Liver (tissue), 8 donors: ENCODE measurements at regions not wholly inside any gene's neighbourhood (a gene's known extent, or its start where the extent isn't known, plus 50 kb on each side); places are given as distances from the start of the nearest gene placed in this dataset.
"Not testable (repeated sequence)": the region's sequence is repeated elsewhere in the genome, so short reads cannot be mapped to it uniquely, and the experiment has no call there.

Source experiments
- DNase-seq: peaks from one replicate; pipeline ENCODE4 v3.0.0-alpha.2; 2017; ENCODE audit warnings: low spot score
- H3K27ac ChIP-seq, 2 donors: one replicate each; pipeline ENCODE4 v1.7.0; 2013; ENCODE audit warnings: inconsistent platforms in 2 of 2, low read length in 2 of 2, control low read depth in 1 of 2, low read depth in 1 of 2, mild to moderate bottlenecking in 1 of 2
- H3K27me3 ChIP-seq, 4 donors: one replicate each; pipeline versions ENCODE4 v1.6.1 to v1.7.0; 2013; ENCODE audit warnings: low read length in 3 of 4, inconsistent platforms in 1 of 4, mild to moderate bottlenecking in 1 of 4, moderate library complexity in 1 of 4; ENCODE audit not compliant: control insufficient read depth in 4 of 4, insufficient read depth in 4 of 4
- H3K36me3 ChIP-seq, 4 donors: one replicate each; pipeline versions ENCODE4 v1.6.1 to v1.7.0; 2013; ENCODE audit warnings: low read length in 3 of 4, mild to moderate bottlenecking in 3 of 4, low read depth in 1 of 4, moderate library complexity in 1 of 4; ENCODE audit not compliant: control insufficient read depth in 4 of 4, insufficient read depth in 3 of 4
- H3K4me1 ChIP-seq, 4 donors: one replicate each; pipeline versions ENCODE4 v1.6.1 to v1.7.0; 2013; ENCODE audit warnings: low read length in 3 of 4, mild to moderate bottlenecking in 3 of 4, moderate library complexity in 1 of 4; ENCODE audit not compliant: control insufficient read depth in 4 of 4, insufficient read depth in 4 of 4
- H3K4me3 ChIP-seq, 3 donors: one replicate each; pipeline versions ENCODE4 v1.6.1 to v1.7.0; 2013; ENCODE audit warnings: low read length in 3 of 3, control low read depth in 1 of 3, low read depth in 1 of 3, mild to moderate bottlenecking in 1 of 3
- H3K9ac ChIP-seq, 2 donors: one replicate each; pipeline ENCODE4 v1.7.0; 2013; ENCODE audit warnings: low read length in 2 of 2, mild to moderate bottlenecking in 2 of 2, moderate library complexity in 2 of 2, control low read depth in 1 of 2, low read depth in 1 of 2
- H3K9me3 ChIP-seq, 4 donors: one replicate each; pipeline versions ENCODE4 v1.6.1 to v1.7.0; 2013; ENCODE audit warnings: low read length in 3 of 4; ENCODE audit not compliant: control insufficient read depth in 4 of 4
- CTCF ChIP-seq: fragments of 150-350 bp; IDR thresholded peaks from 2 replicates; pipeline ENCODE4 v1.5.1; 2017; ENCODE audit warnings: improper control_type of control experiment, low read depth, low read length; ENCODE audit not compliant: missing input control
- EGR1 ChIP-seq, 2 donors: IDR thresholded peaks; 2 replicates each; pipeline ENCODE4 v1.6.1; 2016 to 2018; ENCODE audit warnings: antibody characterized with exemption in 2 of 2, low read depth in 2 of 2
- FOXA1 ChIP-seq: IDR thresholded peaks from 2 replicates; pipeline ENCODE4 v1.6.1; 2016; ENCODE audit warnings: antibody characterized with exemption
- FOXA2 ChIP-seq: IDR thresholded peaks from 2 replicates; pipeline ENCODE4 v1.6.1; 2016; ENCODE audit warnings: antibody characterized with exemption
- GABPA ChIP-seq, 2 donors: IDR thresholded peaks in 1 of 2; conservative IDR thresholded peaks in 1 of 2; 2 replicates each; pipeline ENCODE4 v1.6.1; 2016; ENCODE audit warnings: antibody characterized with exemption in 2 of 2, mild to moderate bottlenecking in 1 of 2, moderate library complexity in 1 of 2
- HNF4A ChIP-seq, 2 donors: conservative IDR thresholded peaks; 2 replicates each; pipeline ENCODE4 v1.6.1; 2016; ENCODE audit warnings: antibody characterized with exemption in 2 of 2, mild to moderate bottlenecking in 2 of 2
- HNF4G ChIP-seq: IDR thresholded peaks from 2 replicates; pipeline ENCODE4 v1.6.1; 2016; ENCODE audit warnings: antibody characterized with exemption
- JUND ChIP-seq, 2 donors: IDR thresholded peaks; 2 replicates each; pipeline ENCODE4 v1.6.1; 2016; ENCODE audit warnings: antibody characterized with exemption in 2 of 2
- MAX ChIP-seq: IDR thresholded peaks from 2 replicates; pipeline ENCODE4 v1.6.1; 2016; ENCODE audit warnings: antibody characterized with exemption
- NR2F2 ChIP-seq: IDR thresholded peaks from 2 replicates; pipeline ENCODE4 v1.6.1; 2016; ENCODE audit warnings: antibody characterized with exemption
- RAD21 ChIP-seq, 2 donors: IDR thresholded peaks; 2 replicates each; pipeline ENCODE4 v1.6.1; 2016; ENCODE audit warnings: antibody characterized with exemption in 2 of 2, mild to moderate bottlenecking in 2 of 2
- RXRA ChIP-seq, 2 donors: IDR thresholded peaks; 2 replicates each; pipeline ENCODE4 v1.6.1; 2017 to 2018; ENCODE audit warnings: antibody characterized with exemption in 2 of 2, mild to moderate bottlenecking in 1 of 2
- SP1 ChIP-seq: IDR thresholded peaks from 2 replicates; pipeline ENCODE4 v1.6.1; 2018; ENCODE audit warnings: antibody characterized with exemption, mild to moderate bottlenecking
- TAF1 ChIP-seq: conservative IDR thresholded peaks from 2 replicates; pipeline ENCODE4 v1.6.1; 2016; ENCODE audit warnings: antibody characterized with exemption, mild to moderate bottlenecking
- WGBS: extraction: QIAGEN DNeasy Blood & Tissue Kit; methylation state at CpG from one replicate; pipeline ENCODE4 v1.1.7; 2013; 5-methylcytosine and 5-hydroxymethylcytosine counted together
- TF ChIP-seq, protein P1 (sequence below): IDR thresholded peaks from 2 replicates; pipeline ENCODE4 v1.6.1; 2016; ENCODE audit warnings: antibody characterized with exemption
- TF ChIP-seq, protein P2 (sequence below): IDR thresholded peaks from 2 replicates; pipeline ENCODE4 v1.6.1; 2016; ENCODE audit warnings: antibody characterized with exemption, mild to moderate bottlenecking
- TF ChIP-seq, protein P3 (sequence below): IDR thresholded peaks from 2 replicates; pipeline ENCODE4 v1.6.1; 2016; ENCODE audit warnings: antibody characterized with exemption
- donor health status: healthy.
- donor health status: healthy.
- donor health status: healthy.
- donor health status: healthy.
- donor health status: healthy.

DNA sequence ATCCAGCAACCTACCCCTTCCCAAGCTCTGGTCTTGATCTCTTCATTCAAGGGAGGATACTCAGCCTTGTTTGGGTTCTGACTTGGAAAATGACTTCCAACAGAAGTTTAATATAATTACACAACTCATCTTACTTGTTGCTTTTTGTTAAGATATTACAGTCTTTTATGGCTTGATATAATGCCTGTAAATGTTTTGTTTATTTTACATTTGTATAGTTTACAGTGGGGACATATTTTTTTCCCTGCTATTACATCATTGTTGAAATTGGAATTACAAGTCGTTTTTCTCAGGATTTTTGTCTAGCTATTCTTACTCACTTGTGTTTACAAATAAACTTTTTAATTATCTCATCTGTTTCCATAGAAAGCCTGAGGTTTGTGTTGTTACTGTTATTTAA is 436.0 kb downstream of the CNTNAP4 start (continued):
- TF ChIP-seq, protein P1, sequence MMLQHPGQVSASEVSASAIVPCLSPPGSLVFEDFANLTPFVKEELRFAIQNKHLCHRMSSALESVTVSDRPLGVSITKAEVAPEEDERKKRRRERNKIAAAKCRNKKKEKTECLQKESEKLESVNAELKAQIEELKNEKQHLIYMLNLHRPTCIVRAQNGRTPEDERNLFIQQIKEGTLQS = no peak
- TF ChIP-seq HNF4A (conservative IDR thresholded peaks at IDR 0.05) (no peak), CTCF (no peak)

DNA sequence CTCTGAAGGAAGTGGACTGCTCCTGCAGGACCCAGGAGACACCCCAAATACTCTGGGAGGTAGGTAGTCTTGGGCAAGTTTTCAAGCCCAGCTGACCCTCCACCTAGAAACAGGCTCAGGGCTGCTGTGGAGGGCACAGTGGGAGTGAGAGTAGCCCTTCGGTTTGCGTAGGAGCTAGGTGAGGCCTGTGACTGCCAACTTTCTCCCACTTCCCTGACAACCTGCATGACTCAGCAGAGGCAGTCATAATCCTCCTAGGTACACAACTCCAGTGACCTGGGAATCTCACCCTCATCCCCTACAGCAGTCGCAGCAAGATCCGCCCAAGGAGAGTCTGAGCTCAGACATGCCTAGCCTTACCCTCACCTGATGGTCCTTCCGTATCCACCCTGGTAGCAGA is 439.1 kb downstream of the CNTNAP4 start:
- DNase-seq, H3K9me3 ChIP-seq, H3K36me3 ChIP-seq, H3K4me3 ChIP-seq, H3K4me1 ChIP-seq, H3K9ac ChIP-seq, H3K27ac ChIP-seq, H3K27me3 ChIP-seq: not testable (repeated sequence)
- WGBS = 92% methylated on average over 5 of the region's 5 CpGs

DNA sequence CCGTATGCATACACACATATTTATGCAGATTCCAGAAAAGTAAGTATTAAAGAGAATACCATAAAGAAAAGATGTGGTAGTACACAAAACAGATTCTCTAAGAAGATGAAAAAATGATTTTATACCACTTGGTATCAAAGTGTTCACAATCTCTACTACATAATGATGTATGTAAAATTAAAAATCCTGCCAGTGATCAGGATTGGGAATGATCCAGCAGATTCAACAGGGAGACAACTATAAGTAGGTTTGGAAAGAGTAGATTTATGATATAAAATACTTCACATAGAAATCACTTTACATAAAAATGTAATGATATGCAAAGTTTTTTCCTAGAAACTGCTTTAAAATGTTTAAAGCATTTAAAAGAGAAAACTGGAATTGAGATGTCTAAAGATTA is 447.0 kb downstream of the CNTNAP4 start:
- H3K27ac ChIP-seq = no peak overlapping the region
- whole genome bisulfite sequencing = 79% methylated on average over 1 of the region's 1 CpG
- no peaks in the 10 kb centered on the region for H3K27me3 ChIP-seq
- no peaks in the 10 kb centered on the region for H3K9me3 ChIP-seq
- no peak overlapping the region for H3K4me3 ChIP-seq
- TF ChIP-seq, protein P1 = no peak
- TF ChIP-seq FOXA1 (no peak), FOXA2 (no peak), EGR1 (IDR thresholded peaks at IDR 0.05; ENCODE audit: low read depth in 2 of 2) (no peak), GABPA (IDR thresholded peaks at IDR 0.05 in 1 of 2, conservative IDR thresholded peaks at IDR 0.05 in 1 of 2) (no peak), CTCF (no peak), SP1 (no peak), JUND (IDR thresholded peaks at IDR 0.05) (no peak), HNF4A (conservative IDR thresholded peaks at IDR 0.05) (no peak), MAX (no peak), HNF4G (no peak), TAF1 (no peak), NR2F2 (no peak), RAD21 (IDR thresholded peaks at IDR 0.05) (no peak), RXRA (IDR thresholded peaks at IDR 0.05) (no peak)
- TF ChIP-seq, protein P2, sequence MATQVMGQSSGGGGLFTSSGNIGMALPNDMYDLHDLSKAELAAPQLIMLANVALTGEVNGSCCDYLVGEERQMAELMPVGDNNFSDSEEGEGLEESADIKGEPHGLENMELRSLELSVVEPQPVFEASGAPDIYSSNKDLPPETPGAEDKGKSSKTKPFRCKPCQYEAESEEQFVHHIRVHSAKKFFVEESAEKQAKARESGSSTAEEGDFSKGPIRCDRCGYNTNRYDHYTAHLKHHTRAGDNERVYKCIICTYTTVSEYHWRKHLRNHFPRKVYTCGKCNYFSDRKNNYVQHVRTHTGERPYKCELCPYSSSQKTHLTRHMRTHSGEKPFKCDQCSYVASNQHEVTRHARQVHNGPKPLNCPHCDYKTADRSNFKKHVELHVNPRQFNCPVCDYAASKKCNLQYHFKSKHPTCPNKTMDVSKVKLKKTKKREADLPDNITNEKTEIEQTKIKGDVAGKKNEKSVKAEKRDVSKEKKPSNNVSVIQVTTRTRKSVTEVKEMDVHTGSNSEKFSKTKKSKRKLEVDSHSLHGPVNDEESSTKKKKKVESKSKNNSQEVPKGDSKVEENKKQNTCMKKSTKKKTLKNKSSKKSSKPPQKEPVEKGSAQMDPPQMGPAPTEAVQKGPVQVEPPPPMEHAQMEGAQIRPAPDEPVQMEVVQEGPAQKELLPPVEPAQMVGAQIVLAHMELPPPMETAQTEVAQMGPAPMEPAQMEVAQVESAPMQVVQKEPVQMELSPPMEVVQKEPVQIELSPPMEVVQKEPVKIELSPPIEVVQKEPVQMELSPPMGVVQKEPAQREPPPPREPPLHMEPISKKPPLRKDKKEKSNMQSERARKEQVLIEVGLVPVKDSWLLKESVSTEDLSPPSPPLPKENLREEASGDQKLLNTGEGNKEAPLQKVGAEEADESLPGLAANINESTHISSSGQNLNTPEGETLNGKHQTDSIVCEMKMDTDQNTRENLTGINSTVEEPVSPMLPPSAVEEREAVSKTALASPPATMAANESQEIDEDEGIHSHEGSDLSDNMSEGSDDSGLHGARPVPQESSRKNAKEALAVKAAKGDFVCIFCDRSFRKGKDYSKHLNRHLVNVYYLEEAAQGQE = no peak
- TF ChIP-seq, protein P3, sequence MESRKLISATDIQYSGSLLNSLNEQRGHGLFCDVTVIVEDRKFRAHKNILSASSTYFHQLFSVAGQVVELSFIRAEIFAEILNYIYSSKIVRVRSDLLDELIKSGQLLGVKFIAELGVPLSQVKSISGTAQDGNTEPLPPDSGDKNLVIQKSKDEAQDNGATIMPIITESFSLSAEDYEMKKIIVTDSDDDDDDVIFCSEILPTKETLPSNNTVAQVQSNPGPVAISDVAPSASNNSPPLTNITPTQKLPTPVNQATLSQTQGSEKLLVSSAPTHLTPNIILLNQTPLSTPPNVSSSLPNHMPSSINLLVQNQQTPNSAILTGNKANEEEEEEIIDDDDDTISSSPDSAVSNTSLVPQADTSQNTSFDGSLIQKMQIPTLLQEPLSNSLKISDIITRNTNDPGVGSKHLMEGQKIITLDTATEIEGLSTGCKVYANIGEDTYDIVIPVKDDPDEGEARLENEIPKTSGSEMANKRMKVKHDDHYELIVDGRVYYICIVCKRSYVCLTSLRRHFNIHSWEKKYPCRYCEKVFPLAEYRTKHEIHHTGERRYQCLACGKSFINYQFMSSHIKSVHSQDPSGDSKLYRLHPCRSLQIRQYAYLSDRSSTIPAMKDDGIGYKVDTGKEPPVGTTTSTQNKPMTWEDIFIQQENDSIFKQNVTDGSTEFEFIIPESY = no peak
- no peak for DNase-seq
- H3K9ac ChIP-seq = no peak overlapping the region
- no peaks in the 10 kb centered on the region for H3K36me3 ChIP-seq
- no peaks in the 10 kb centered on the region for H3K4me1 ChIP-seq
